ENCODE measurements at regions not wholly inside any gene's neighbourhood (a gene's known extent, or its start where the extent isn't known, plus 50 kb on each side); places are given as distances from the start of the nearest gene placed in this dataset.

- H3K36me3 ChIP-seq (ENCODE audit: control insufficient read depth, insufficient read depth, low read length): no peaks in the 10 kb centered on the region
- H3K27me3 ChIP-seq (ENCODE audit: control insufficient read depth, insufficient read depth, low read length): no peaks in the 10 kb centered on the region
- no peaks in the 10 kb centered on the region for H3K4me1 ChIP-seq (ENCODE audit: control insufficient read depth, insufficient read depth, low read length)
- H3K9ac ChIP-seq (ENCODE audit: low read length): no peak overlapping the region
- no peak overlapping the region for H3K4me3 ChIP-seq (ENCODE audit: low read length)
- no peaks in the 10 kb centered on the region for H3K9me3 ChIP-seq (ENCODE audit: control insufficient read depth, low read length)
These were observed 212.9 kb downstream of the MTX2 start for GRCh38 chr2:176482107-176482506.

- H3K9ac ChIP-seq (ENCODE audit: low read length): no peak overlapping the region
- H3K4me1 ChIP-seq (ENCODE audit: control insufficient read depth, insufficient read depth, low read length): no peaks in the 10 kb centered on the region
- H3K9me3 ChIP-seq (ENCODE audit: control insufficient read depth, low read length): no peaks in the 10 kb centered on the region
- H3K36me3 ChIP-seq (ENCODE audit: control insufficient read depth, insufficient read depth, low read length): no peaks in the 10 kb centered on the region
- H3K4me3 ChIP-seq (ENCODE audit: low read length): no peak overlapping the region
- H3K27me3 ChIP-seq (ENCODE audit: control insufficient read depth, insufficient read depth, low read length): peaks cover 4% of the 10 kb centered on the region
These were observed 214.2 kb downstream of the MTX2 start for GRCh38 chr2:176483476-176483875.

GRCh38 chr2:176483901-176484568 is 214.8 kb downstream of the MTX2 start:
- H3K36me3 ChIP-seq (ENCODE audit: control insufficient read depth, insufficient read depth, low read length): no peaks in the 10 kb centered on the region
- no peak overlapping the region for H3K9ac ChIP-seq (ENCODE audit: low read length)
- no peaks in the 10 kb centered on the region for H3K4me1 ChIP-seq (ENCODE audit: control insufficient read depth, insufficient read depth, low read length)
- H3K9me3 ChIP-seq (ENCODE audit: control insufficient read depth, low read length): no peaks in the 10 kb centered on the region
- H3K27me3 ChIP-seq (ENCODE audit: control insufficient read depth, insufficient read depth, low read length): peaks cover 4% of the 10 kb centered on the region
- no peak overlapping the region for H3K4me3 ChIP-seq (ENCODE audit: low read length)

GRCh38 chr2:176484838-176485237 is 215.6 kb downstream of the MTX2 start:
- H3K9ac ChIP-seq (ENCODE audit: low read length): no peak overlapping the region
- peaks cover under 1% of the 10 kb centered on the region for H3K4me1 ChIP-seq (ENCODE audit: control insufficient read depth, insufficient read depth, low read length)
- H3K27me3 ChIP-seq (ENCODE audit: control insufficient read depth, insufficient read depth, low read length): peaks cover 11% of the 10 kb centered on the region
- no peak overlapping the region for H3K4me3 ChIP-seq (ENCODE audit: low read length)
- H3K36me3 ChIP-seq (ENCODE audit: control insufficient read depth, insufficient read depth, low read length): no peaks in the 10 kb centered on the region
- no peaks in the 10 kb centered on the region for H3K9me3 ChIP-seq (ENCODE audit: control insufficient read depth, low read length)

GRCh38 chr2:176488431-176488830 is 219.2 kb downstream of the MTX2 start:
- Histone ChIP-seq H3K4me3 (ENCODE audit: low read length) (no peak overlapping the region), H3K4me1 (ENCODE audit: control insufficient read depth, insufficient read depth, low read length) (peaks cover 9% of the 10 kb centered on the region), H3K9me3 (ENCODE audit: control insufficient read depth, low read length) (no peaks in the 10 kb centered on the region), H3K36me3 (ENCODE audit: control insufficient read depth, insufficient read depth, low read length) (no peaks in the 10 kb centered on the region), H3K27me3 (ENCODE audit: control insufficient read depth, insufficient read depth, low read length) (peaks cover 16% of the 10 kb centered on the region), H3K9ac (ENCODE audit: low read length) (no peak overlapping the region)

GRCh38 chr2:176490061-176490861 is 221.0 kb downstream of the MTX2 start:
- H3K9me3 ChIP-seq (ENCODE audit: control insufficient read depth, low read length): no peaks in the 10 kb centered on the region
- H3K9ac ChIP-seq (ENCODE audit: low read length): no peak overlapping the region
- no peaks in the 10 kb centered on the region for H3K36me3 ChIP-seq (ENCODE audit: control insufficient read depth, insufficient read depth, low read length)
- peaks cover 9% of the 10 kb centered on the region for H3K4me1 ChIP-seq (ENCODE audit: control insufficient read depth, insufficient read depth, low read length)
- peaks cover 16% of the 10 kb centered on the region for H3K27me3 ChIP-seq (ENCODE audit: control insufficient read depth, insufficient read depth, low read length)
- H3K4me3 ChIP-seq (ENCODE audit: low read length): no peak overlapping the region

- peaks cover 9% of the 10 kb centered on the region for H3K4me1 ChIP-seq (ENCODE audit: control insufficient read depth, insufficient read depth, low read length)
- H3K9me3 ChIP-seq (ENCODE audit: control insufficient read depth, low read length): no peaks in the 10 kb centered on the region
- H3K4me3 ChIP-seq (ENCODE audit: low read length): no peak overlapping the region
- H3K36me3 ChIP-seq (ENCODE audit: control insufficient read depth, insufficient read depth, low read length): no peaks in the 10 kb centered on the region
- H3K9ac ChIP-seq (ENCODE audit: low read length): no peak overlapping the region
- peaks cover 16% of the 10 kb centered on the region for H3K27me3 ChIP-seq (ENCODE audit: control insufficient read depth, insufficient read depth, low read length)
These were observed 222.1 kb downstream of the MTX2 start for GRCh38 chr2:176491172-176491904.

- Histone ChIP-seq H3K36me3 (ENCODE audit: control insufficient read depth, insufficient read depth, low read length) (no peaks in the 10 kb centered on the region), H3K4me1 (ENCODE audit: control insufficient read depth, insufficient read depth, low read length) (peaks cover 9% of the 10 kb centered on the region), H3K4me3 (ENCODE audit: low read length) (no peak overlapping the region), H3K9ac (ENCODE audit: low read length) (no peak overlapping the region), H3K9me3 (ENCODE audit: control insufficient read depth, low read length) (no peaks in the 10 kb centered on the region), H3K27me3 (ENCODE audit: control insufficient read depth, insufficient read depth, low read length) (peaks cover 16% of the 10 kb centered on the region)
These were observed 223.3 kb downstream of the MTX2 start for GRCh38 chr2:176492583-176492982.

GRCh38 chr2:176493226-176493825 is 224.1 kb downstream of the MTX2 start:
- H3K4me1 ChIP-seq (ENCODE audit: control insufficient read depth, insufficient read depth, low read length): peaks cover 9% of the 10 kb centered on the region
- no peaks in the 10 kb centered on the region for H3K9me3 ChIP-seq (ENCODE audit: control insufficient read depth, low read length)
- H3K9ac ChIP-seq (ENCODE audit: low read length): no peak overlapping the region
- peaks cover 12% of the 10 kb centered on the region for H3K27me3 ChIP-seq (ENCODE audit: control insufficient read depth, insufficient read depth, low read length)
- no peak overlapping the region for H3K4me3 ChIP-seq (ENCODE audit: low read length)
- H3K36me3 ChIP-seq (ENCODE audit: control insufficient read depth, insufficient read depth, low read length): no peaks in the 10 kb centered on the region

GRCh38 chr2:176493909-176494308 is 224.7 kb downstream of the MTX2 start:
- H3K9me3 ChIP-seq (ENCODE audit: control insufficient read depth, low read length): no peaks in the 10 kb centered on the region
- H3K9ac ChIP-seq (ENCODE audit: low read length): no peak overlapping the region
- H3K4me3 ChIP-seq (ENCODE audit: low read length): no peak overlapping the region
- H3K27me3 ChIP-seq (ENCODE audit: control insufficient read depth, insufficient read depth, low read length): peaks cover 12% of the 10 kb centered on the region
- H3K36me3 ChIP-seq (ENCODE audit: control insufficient read depth, insufficient read depth, low read length): no peaks in the 10 kb centered on the region
- peaks cover 9% of the 10 kb centered on the region for H3K4me1 ChIP-seq (ENCODE audit: control insufficient read depth, insufficient read depth, low read length)

- H3K9ac ChIP-seq (ENCODE audit: low read length): no peak overlapping the region
- no peaks in the 10 kb centered on the region for H3K9me3 ChIP-seq (ENCODE audit: control insufficient read depth, low read length)
- peaks cover 8% of the 10 kb centered on the region for H3K4me1 ChIP-seq (ENCODE audit: control insufficient read depth, insufficient read depth, low read length)
- no peaks in the 10 kb centered on the region for H3K36me3 ChIP-seq (ENCODE audit: control insufficient read depth, insufficient read depth, low read length)
- H3K4me3 ChIP-seq (ENCODE audit: low read length): no peak overlapping the region
- H3K27me3 ChIP-seq (ENCODE audit: control insufficient read depth, insufficient read depth, low read length): peaks cover 4% of the 10 kb centered on the region
These were observed 225.7 kb downstream of the MTX2 start for GRCh38 chr2:176494949-176495353.

GRCh38 chr2:176495826-176496225 is 226.6 kb downstream of the MTX2 start:
- Histone ChIP-seq H3K27me3 (ENCODE audit: control insufficient read depth, insufficient read depth, low read length) (no peaks in the 10 kb centered on the region), H3K4me3 (ENCODE audit: low read length) (no peak overlapping the region), H3K4me1 (ENCODE audit: control insufficient read depth, insufficient read depth, low read length) (no peaks in the 10 kb centered on the region)

More at GRCh38 chr2:176495826-176496225, 226.6 kb downstream of the MTX2 start:
- no peaks in the 10 kb centered on the region for H3K9me3 ChIP-seq (ENCODE audit: control insufficient read depth, low read length)
- H3K9ac ChIP-seq (ENCODE audit: low read length): no peak overlapping the region
- no peaks in the 10 kb centered on the region for H3K36me3 ChIP-seq (ENCODE audit: control insufficient read depth, insufficient read depth, low read length)

Measured in mucosa of stomach (tissue), 1 donor.